Skeletal muscle tissue (tissue), 3 donors: ENCODE measurements at regions not wholly inside any gene's neighbourhood (a gene's known extent, or its start where the extent isn't known, plus 50 kb on each side); places are given as distances from the start of the nearest gene placed in this dataset.

Experiments used
- H3K27ac ChIP-seq: one replicate; pipeline ENCODE4 v1.7.0; 2013; ENCODE audit warnings: mild to moderate bottlenecking, low read depth, low read length, inconsistent platforms
- H3K27me3 ChIP-seq, 3 donors: one replicate each; pipeline ENCODE4 v1.7.0; 2013; ENCODE audit warnings: low read length in 3 of 3; ENCODE audit not compliant: control insufficient read depth in 3 of 3, insufficient read depth in 3 of 3
- H3K36me3 ChIP-seq, 3 donors: one replicate each; pipeline ENCODE4 v1.7.0; 2013; ENCODE audit warnings: low read length in 3 of 3; ENCODE audit not compliant: control insufficient read depth in 3 of 3, insufficient read depth in 3 of 3
- H3K4me1 ChIP-seq, 3 donors: one replicate each; pipeline ENCODE4 v1.7.0; 2013; ENCODE audit warnings: low read length in 3 of 3, mild to moderate bottlenecking in 3 of 3; ENCODE audit not compliant: control insufficient read depth in 3 of 3, insufficient read depth in 3 of 3
- H3K4me3 ChIP-seq, 3 donors: one replicate each; pipeline ENCODE4 v1.7.0; 2013; ENCODE audit warnings: low read length in 3 of 3
- H3K9ac ChIP-seq, 3 donors: one replicate each; pipeline ENCODE4 v1.7.0; 2013; ENCODE audit warnings: low read length in 3 of 3, mild to moderate bottlenecking in 3 of 3, moderate library complexity in 2 of 3, low read depth in 1 of 3
- H3K9me3 ChIP-seq, 3 donors: one replicate each; pipeline ENCODE4 v1.7.0; 2013; ENCODE audit warnings: low read length in 3 of 3; ENCODE audit not compliant: control insufficient read depth in 3 of 3
- donor health status: Osteomylitis.

GRCh38 chr3:61311044-61311443 lies 59.8 kb upstream of the FHIT start:
- Histone ChIP-seq H3K27me3 (peaks cover 0 to 3% (median 0%) of the 10 kb centered on the region in 3 donors), H3K4me3 (no peak overlapping the region), H3K4me1 (no peaks in the 10 kb centered on the region), H3K9ac (no peak overlapping the region), H3K36me3 (no peaks in the 10 kb centered on the region), H3K27ac (no peak overlapping the region), H3K9me3 (no peaks in the 10 kb centered on the region)

- Histone ChIP-seq H3K36me3 (no peaks in the 10 kb centered on the region), H3K4me3 (no peak overlapping the region), H3K27me3 (peaks cover 0 to 3% (median 0%) of the 10 kb centered on the region in 3 donors), H3K27ac (no peak overlapping the region), H3K9ac (no peak overlapping the region), H3K9me3 (no peaks in the 10 kb centered on the region), H3K4me1 (no peaks in the 10 kb centered on the region)
Measured at GRCh38 chr3:61315871-61316270, 64.6 kb upstream of the FHIT start.

- Histone ChIP-seq H3K4me1 (no peaks in the 10 kb centered on the region), H3K9ac (no peak overlapping the region), H3K36me3 (no peaks in the 10 kb centered on the region), H3K4me3 (no peak overlapping the region), H3K27ac (no peak overlapping the region), H3K27me3 (no peaks in the 10 kb centered on the region), H3K9me3 (no peaks in the 10 kb centered on the region)
Measured at GRCh38 chr3:61323094-61323493, 71.8 kb upstream of the FHIT start.

GRCh38 chr3:61331929-61332552 lies 80.8 kb upstream of the FHIT start:
- Histone ChIP-seq H3K36me3 (no peaks in the 10 kb centered on the region), H3K4me1 (no peaks in the 10 kb centered on the region), H3K27me3 (no peaks in the 10 kb centered on the region), H3K9me3 (no peaks in the 10 kb centered on the region), H3K4me3 (no peak overlapping the region), H3K27ac (no peak overlapping the region), H3K9ac (no peak overlapping the region)

- H3K36me3 ChIP-seq: no peaks in the 10 kb centered on the region
- H3K4me1 ChIP-seq: no peaks in the 10 kb centered on the region
- H3K9me3 ChIP-seq: no peaks in the 10 kb centered on the region
- H3K4me3 ChIP-seq: no peak overlapping the region
- no peaks in the 10 kb centered on the region for H3K27me3 ChIP-seq
- no peak overlapping the region for H3K27ac ChIP-seq
- no peak overlapping the region for H3K9ac ChIP-seq
Measured at GRCh38 chr3:61333192-61333961, 82.1 kb upstream of the FHIT start.

GRCh38 chr3:61334783-61335182 lies 83.5 kb upstream of the FHIT start:
- no peaks in the 10 kb centered on the region for H3K9me3 ChIP-seq
- H3K4me3 ChIP-seq: no peak overlapping the region
- no peaks in the 10 kb centered on the region for H3K27me3 ChIP-seq
- H3K36me3 ChIP-seq: no peaks in the 10 kb centered on the region
- H3K27ac ChIP-seq: no peak overlapping the region
- no peak overlapping the region for H3K9ac ChIP-seq
- H3K4me1 ChIP-seq: no peaks in the 10 kb centered on the region

GRCh38 chr3:61340931-61341461 lies 89.7 kb upstream of the FHIT start:
- Histone ChIP-seq H3K36me3 (no peaks in the 10 kb centered on the region), H3K9me3 (no peaks in the 10 kb centered on the region), H3K4me3 (no peak overlapping the region), H3K9ac (no peak overlapping the region), H3K4me1 (no peaks in the 10 kb centered on the region), H3K27me3 (no peaks in the 10 kb centered on the region), H3K27ac (no peak overlapping the region)

GRCh38 chr3:61343543-61343942 lies 92.3 kb upstream of the FHIT start:
- H3K9ac ChIP-seq: no peak overlapping the region
- H3K4me3 ChIP-seq: no peak overlapping the region
- no peaks in the 10 kb centered on the region for H3K9me3 ChIP-seq
- no peaks in the 10 kb centered on the region for H3K27me3 ChIP-seq
- H3K36me3 ChIP-seq: no peaks in the 10 kb centered on the region
- H3K27ac ChIP-seq: no peak overlapping the region
- H3K4me1 ChIP-seq: no peaks in the 10 kb centered on the region

- Histone ChIP-seq H3K4me3 (no peak overlapping the region), H3K4me1 (no peaks in the 10 kb centered on the region), H3K9me3 (no peaks in the 10 kb centered on the region), H3K27ac (no peak overlapping the region), H3K9ac (no peak overlapping the region), H3K36me3 (no peaks in the 10 kb centered on the region), H3K27me3 (no peaks in the 10 kb centered on the region)
Measured at GRCh38 chr3:61345020-61345419, 93.8 kb upstream of the FHIT start.

- Histone ChIP-seq H3K27ac (no peak overlapping the region), H3K4me1 (no peaks in the 10 kb centered on the region), H3K9ac (no peak overlapping the region), H3K27me3 (no peaks in the 10 kb centered on the region), H3K36me3 (no peaks in the 10 kb centered on the region), H3K9me3 (no peaks in the 10 kb centered on the region), H3K4me3 (no peak overlapping the region)
Measured at GRCh38 chr3:61347981-61348380, 96.7 kb upstream of the FHIT start.
